K562 (cell line): ENCODE measurements at regions not wholly inside any gene's neighbourhood (a gene's known extent, or its start where the extent isn't known, plus 50 kb on each side); places are given as distances from the start of the nearest gene placed in this dataset.

Experiments
- CEBPB ChIP-seq: fragments of 450-650 bp; IDR thresholded peaks from 2 replicates; pipeline ENCODE4 v1.6.1; 2016; ENCODE audit warnings: missing genetic modification characterization, missing compliant biosample characterization
- CUX1 ChIP-seq: fragments of 200-800 bp; sonication (Bioruptor generic); IDR thresholded peaks from 2 replicates; pipeline ENCODE4 v1.6.1; 2016; ENCODE audit warnings: missing genetic modification characterization, missing compliant biosample characterization
- DMBX1 ChIP-seq: fragments of 250-450 bp; sonication (Bioruptor Pico); IDR thresholded peaks from 2 replicates; pipeline ENCODE4 v1.8.0; 2022; ENCODE audit warnings: inconsistent platforms, mild to moderate bottlenecking, moderate library complexity, borderline replicate concordance
- ETS1 ChIP-seq: conservative IDR thresholded peaks from 2 replicates; pipeline ENCODE4 v1.6.1; 2011; ENCODE audit warnings: low read depth, mild to moderate bottlenecking, low read length; ENCODE audit not compliant: control insufficient read depth
- FOSL1 ChIP-seq: fragments of 200-800 bp; sonication (Bioruptor generic); conservative IDR thresholded peaks from 2 replicates; pipeline ENCODE4 v1.6.1; 2016; ENCODE audit warnings: missing genetic modification characterization, missing compliant biosample characterization
- GTF2B ChIP-seq: IDR thresholded peaks from 2 replicates; pipeline ENCODE4 v1.6.1; 2011; ENCODE audit not compliant: insufficient read length; ENCODE audit errors: extremely low read depth
- HLTF ChIP-seq: fragments of 450-650 bp; IDR thresholded peaks from 2 replicates; pipeline ENCODE4 v1.6.1; 2016
- HNRNPK ChIP-seq: fragments of 200-400 bp; formaldehyde crosslinking; IDR thresholded peaks from one replicate; pipeline ENCODE4 v1.6.1; 2018; ENCODE audit warnings: mild to moderate bottlenecking, low read depth, low read length; ENCODE audit not compliant: poor library complexity, severe bottlenecking
- ILF3 ChIP-seq: fragments of 450-650 bp; IDR thresholded peaks from 2 replicates; pipeline ENCODE4 v1.6.1; 2018; ENCODE audit warnings: antibody characterized with exemption, mild to moderate bottlenecking, moderate library complexity, borderline replicate concordance
- JUN ChIP-seq, 2 experiments: sonication (generic) in 1 of 2; formaldehyde crosslinking in 1 of 2; IDR thresholded peaks; 2 replicates each; pipeline versions ENCODE4 v1.6.1 to v1.8.0; 2012 to 2022; ENCODE audit warnings: borderline replicate concordance in 2 of 2, mild to moderate bottlenecking in 2 of 2, improper control_type of control experiment in 1 of 2, low read depth in 1 of 2, low read length in 1 of 2, missing genetic modification reagents in 1 of 2
- MAFF ChIP-seq: IDR thresholded peaks from 2 replicates; pipeline ENCODE4 v1.6.1; 2012; ENCODE audit warnings: low read length, improper control_type of control experiment
- PPARD ChIP-seq: fragments of 250-450 bp; sonication (Bioruptor Pico); IDR thresholded peaks from 2 replicates; pipeline ENCODE4 v1.8.0; 2022; ENCODE audit warnings: inconsistent platforms, mild to moderate bottlenecking, moderate library complexity
- STAG1 ChIP-seq: sonication (generic); formaldehyde crosslinking; IDR thresholded peaks from 2 replicates; pipeline ENCODE4 v1.5.0; 2020; ENCODE audit warnings: missing genetic modification reagents, borderline replicate concordance
- ZBTB9 ChIP-seq: fragments of 450-650 bp; formaldehyde crosslinking; IDR thresholded peaks from 2 replicates; pipeline ENCODE4 v1.4.0; 2020; ENCODE audit warnings: mild to moderate bottlenecking, moderate library complexity
- ZNF57 ChIP-seq: fragments of 450-650 bp; formaldehyde crosslinking; IDR thresholded peaks from 2 replicates; pipeline ENCODE4 v1.4.0; 2020; ENCODE audit warnings: mild to moderate bottlenecking, moderate library complexity
- ZNF583 ChIP-seq: fragments of 250-450 bp; sonication (Bioruptor Pico); IDR thresholded peaks from 2 replicates; pipeline ENCODE4 v1.4.0; 2020
- ZNF668 ChIP-seq: fragments of 250-450 bp; sonication (Bioruptor Pico); IDR thresholded peaks from 2 replicates; pipeline ENCODE4 v1.8.0; 2022; ENCODE audit warnings: mild to moderate bottlenecking, inconsistent platforms
- ZNF695 ChIP-seq: fragments of 450-650 bp; formaldehyde crosslinking; IDR thresholded peaks from 2 replicates; pipeline ENCODE4 v1.4.0; 2020; ENCODE audit warnings: mild to moderate bottlenecking, moderate library complexity
- ZZZ3 ChIP-seq: fragments of 450-650 bp; IDR thresholded peaks from 2 replicates; pipeline ENCODE4 v1.6.1; 2016; ENCODE audit warnings: antibody characterized with exemption, mild to moderate bottlenecking, moderate library complexity
- TF ChIP-seq, protein P1 (sequence below): fragments of 250-450 bp; sonication (Bioruptor Pico); IDR thresholded peaks from 2 replicates; pipeline ENCODE4 v1.8.0; 2021; ENCODE audit warnings: borderline replicate concordance, mild to moderate bottlenecking, moderate library complexity; ENCODE audit not compliant: poor library complexity, severe bottlenecking

GRCh38 chr2:61640406-61640805 lies 102.2 kb upstream of the XPO1 start (continued):
- TF ChIP-seq ETS1 (no peak), CEBPB (tag) (no peak), STAG1 (no peak), ZNF583 (CRISPR knock-in tag) (0 out of 2 replicates have a peak, but pooled peaks have one; percentile 25), JUN (IDR thresholded peaks at IDR 0.05; ENCODE audit: borderline replicate concordance, low read depth, low read length) (no peak), JUN (CRISPR knock-in tag; IDR thresholded peaks at IDR 0.05; ENCODE audit: borderline replicate concordance) (no peak), CUX1 (CRISPR knock-in tag) (no peak), MAFF (no peak), ZNF57 (no peak), GTF2B (no peak), PPARD (no peak), DMBX1 (CRISPR knock-in tag) (peak; percentile 87; the same call in 1 of the 2 replicates), ZNF668 (CRISPR knock-in tag) (no peak), HNRNPK (no peak), ZBTB9 (CRISPR knock-in tag) (no peak), HLTF (no peak), ILF3 (no peak), ZNF695 (CRISPR knock-in tag) (no peak), FOSL1 (tag) (no peak), ZZZ3 (no peak)
- TF ChIP-seq, protein P1, sequence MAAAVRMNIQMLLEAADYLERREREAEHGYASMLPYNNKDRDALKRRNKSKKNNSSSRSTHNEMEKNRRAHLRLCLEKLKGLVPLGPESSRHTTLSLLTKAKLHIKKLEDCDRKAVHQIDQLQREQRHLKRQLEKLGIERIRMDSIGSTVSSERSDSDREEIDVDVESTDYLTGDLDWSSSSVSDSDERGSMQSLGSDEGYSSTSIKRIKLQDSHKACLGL (CRISPR knock-in tag): no peak
